NCI-H146 treated with DMSO at 0.1 percent for 48 hours (cell line): ENCODE measurements at regions not wholly inside any gene's neighbourhood (a gene's known extent, or its start where the extent isn't known, plus 50 kb on each side); places are given as distances from the start of the nearest gene placed in this dataset.

Source experiments
- DNase-seq: peaks from one replicate; lab custom pipeline; 2025; ENCODE audit not compliant: unreplicated experiment; lab: John Stamatoyannopoulos, UW

GRCh38 chr3:5426094-5426883, 238.8 kb downstream of the EDEM1 start:
- peak; percentile 11 for DNase-seq

DNA sequence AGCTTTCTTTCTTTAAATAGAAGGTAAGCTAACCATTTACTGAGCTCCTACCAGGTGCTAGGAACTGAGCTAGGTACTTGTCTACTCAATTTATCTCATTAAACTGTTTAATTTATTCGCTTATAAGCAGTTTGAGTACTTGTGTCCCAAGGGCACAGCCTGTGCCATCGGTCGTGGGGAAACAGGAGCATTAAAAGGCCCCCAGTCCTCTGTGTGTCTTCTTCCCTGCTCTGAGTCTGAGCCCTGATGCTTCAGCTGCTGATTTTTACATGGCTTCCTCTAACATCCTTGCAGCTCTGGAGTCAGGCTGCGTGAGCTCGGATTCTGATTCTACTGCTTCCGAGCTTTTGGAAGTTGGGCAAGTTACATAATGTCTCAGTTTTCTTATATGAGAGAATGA, 239.5 kb downstream of the EDEM1 start:
- no peak for DNase-seq

DNA sequence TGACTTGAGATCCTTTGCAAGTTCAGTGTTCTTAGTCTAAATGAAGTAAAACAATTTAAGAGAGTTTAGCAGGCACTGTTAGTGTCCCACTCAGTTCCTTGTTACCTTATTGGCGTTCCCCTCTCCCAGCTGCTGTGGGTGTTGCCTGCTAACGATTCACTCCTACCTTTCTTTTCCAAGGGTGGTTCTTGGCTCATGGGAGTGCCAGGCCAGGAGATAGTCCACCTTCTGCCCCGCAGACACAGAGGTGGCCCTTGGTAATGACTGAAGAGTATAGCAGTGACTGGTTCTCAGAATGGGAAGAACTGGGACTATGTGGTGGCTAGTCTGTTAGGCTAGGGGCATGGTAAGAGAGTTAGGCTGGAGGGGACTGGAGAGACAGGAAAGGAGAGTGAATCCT, 240.4 kb downstream of the EDEM1 start:
- DNase-seq, result no peak

GRCh38 chr3:5428607-5429516, 241.4 kb downstream of the EDEM1 start:
- DNase-seq, result no peak

DNA sequence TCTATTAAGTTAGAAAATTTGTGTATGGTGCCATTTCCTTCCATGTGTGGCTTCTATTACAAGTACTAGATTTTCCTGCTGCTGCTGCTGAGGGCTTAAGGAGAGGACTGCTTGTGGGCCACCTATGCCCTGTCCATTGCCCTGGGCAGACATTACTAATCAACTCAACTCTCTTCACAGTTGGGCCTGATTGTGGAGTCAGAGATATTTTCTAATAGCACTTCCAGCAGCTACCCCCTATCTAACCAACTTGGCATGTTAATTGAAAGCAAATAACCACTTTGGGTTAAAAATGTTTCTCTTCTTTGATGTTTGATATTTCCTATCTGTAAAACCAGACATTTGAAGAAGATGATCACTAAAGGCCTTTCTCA, 242.0 kb downstream of the EDEM1 start:
- no peak for DNase-seq

DNA sequence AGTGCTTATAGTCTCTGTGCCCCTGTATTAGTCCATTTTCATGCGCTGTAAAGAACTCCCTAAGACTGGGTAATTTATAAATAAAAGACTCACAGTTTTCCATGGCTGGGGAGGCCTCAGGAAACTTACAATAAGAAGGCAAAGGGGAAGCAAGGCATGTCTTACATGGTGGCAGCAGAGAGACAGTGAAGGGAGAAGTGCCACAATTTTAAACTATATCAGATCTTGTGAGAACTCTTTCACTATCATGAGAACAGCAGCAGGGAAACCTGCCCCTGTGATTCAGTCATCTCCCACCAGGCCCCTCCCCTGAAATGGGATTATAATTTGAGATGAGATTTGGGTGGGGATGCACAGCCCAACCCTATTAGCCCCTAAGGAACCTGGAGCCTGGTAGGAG, 243.2 kb downstream of the EDEM1 start:
- no peak for DNase-seq

DNA sequence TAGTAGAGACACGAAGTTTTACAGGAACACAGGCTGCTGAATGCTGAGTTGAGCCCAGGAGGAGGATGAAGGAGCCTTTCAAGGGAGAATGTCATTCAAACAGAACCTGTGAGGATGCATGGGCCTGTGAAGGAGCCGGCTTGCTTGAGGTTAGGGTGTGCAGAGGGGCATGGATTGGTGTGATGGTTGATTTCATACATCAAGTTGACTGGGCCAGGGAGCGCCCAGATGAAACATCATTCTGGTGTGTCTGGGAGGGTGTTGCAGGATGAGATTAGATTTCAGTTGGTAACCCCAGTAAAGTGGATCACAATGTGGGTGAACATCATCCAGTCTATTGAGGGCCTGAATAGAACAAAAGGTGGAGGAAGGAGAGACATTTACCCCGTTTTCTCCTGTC, 243.6 kb downstream of the EDEM1 start:
- DNase-seq, result no peak

DNA sequence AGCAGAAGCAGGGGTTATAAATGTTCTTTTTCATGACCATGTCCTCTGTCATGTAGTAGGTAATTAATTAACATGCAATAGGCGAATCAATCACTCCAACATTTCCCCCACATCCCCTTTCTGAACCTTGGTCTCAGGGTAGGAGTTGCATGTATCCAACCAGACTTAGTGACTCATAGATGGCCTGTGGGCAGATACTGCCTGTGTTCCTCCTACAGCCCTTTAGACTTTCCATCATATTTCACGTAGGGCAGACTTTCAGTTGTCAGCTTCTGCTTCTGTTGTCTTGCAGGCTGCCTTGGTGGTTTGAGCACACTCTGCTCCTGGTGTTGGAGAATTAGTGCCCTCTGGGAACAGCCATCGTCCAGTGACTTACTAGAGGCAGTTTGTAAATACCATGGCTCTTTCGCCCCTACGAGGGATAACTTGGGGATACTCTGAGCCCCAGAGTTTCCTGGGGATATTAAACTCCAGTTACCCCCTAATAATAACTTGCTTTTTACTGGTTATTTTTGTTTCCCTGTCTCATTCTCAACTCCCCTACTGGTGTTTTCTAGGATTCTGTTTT, 244.4 kb downstream of the EDEM1 start:
- no peak for DNase-seq

GRCh38 chr3:5437296-5437782, 249.8 kb downstream of the EDEM1 start:
- DNase-seq, result no peak

DNA sequence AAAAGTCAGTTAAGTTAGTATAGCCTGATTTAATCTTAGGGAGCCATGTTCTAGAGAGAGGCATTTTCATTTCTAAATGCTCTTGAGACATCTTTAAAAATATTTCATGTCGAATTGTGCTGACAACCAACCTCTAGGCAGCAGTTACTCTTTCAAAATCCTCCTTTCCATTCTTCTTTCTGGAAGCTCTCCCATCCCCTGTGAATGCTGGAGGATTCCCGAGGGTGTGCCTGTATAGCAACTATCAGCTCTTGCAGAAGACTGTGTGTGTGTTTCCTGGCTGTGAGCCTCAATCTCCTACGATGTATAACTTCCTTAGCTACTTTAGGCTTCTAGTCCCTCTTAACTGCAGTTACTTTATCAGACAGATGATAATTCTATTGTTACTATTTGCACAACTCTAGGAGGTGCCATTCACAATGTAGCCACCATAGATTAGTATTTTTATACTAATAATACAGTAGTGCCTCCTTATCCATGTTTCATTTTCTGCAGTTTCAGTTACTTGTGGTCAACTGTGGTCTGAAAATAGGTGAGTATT, 250.3 kb downstream of the EDEM1 start:
- no peak for DNase-seq

GRCh38 chr3:5441401-5441800, 253.9 kb downstream of the EDEM1 start:
- DNase-seq, result no peak

- DNase-seq, result no peak
Observed at GRCh38 chr3:5442106-5442785, 254.7 kb downstream of the EDEM1 start.

GRCh38 chr3:5442786-5443138, 255.3 kb downstream of the EDEM1 start:
- DNase-seq, result no peak

GRCh38 chr3:5444253-5444652, 256.7 kb downstream of the EDEM1 start:
- no peak for DNase-seq

DNA sequence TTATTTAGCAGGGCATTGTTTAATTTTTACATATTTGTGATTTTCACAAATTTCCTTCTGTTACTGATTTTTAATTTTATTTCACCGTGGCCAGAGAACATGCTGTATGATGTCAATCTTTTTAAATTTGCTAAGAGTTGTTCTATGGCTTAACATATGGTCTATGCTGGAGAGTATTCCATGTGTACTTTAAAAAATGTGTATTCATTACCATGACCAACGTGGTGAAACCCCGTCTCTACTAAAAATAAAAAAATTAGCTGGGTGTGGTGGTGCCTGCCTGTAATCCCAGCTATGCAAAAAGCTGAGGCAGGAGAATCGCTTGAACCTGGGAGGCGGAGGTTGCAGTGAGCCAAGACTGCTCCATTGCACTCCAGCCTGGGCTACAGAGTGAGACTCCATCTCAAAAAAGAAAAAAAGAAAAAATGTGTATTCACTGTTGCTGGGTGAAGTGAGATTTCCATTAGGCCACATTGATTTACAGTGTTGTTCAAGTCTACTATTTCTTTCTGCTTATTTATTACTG, 258.2 kb downstream of the EDEM1 start:
- no peak for DNase-seq

- no peak for DNase-seq
Observed at GRCh38 chr3:5448246-5448645, 260.7 kb downstream of the EDEM1 start.

GRCh38 chr3:5448816-5449215, 261.3 kb downstream of the EDEM1 start:
- DNase-seq, result no peak

DNA sequence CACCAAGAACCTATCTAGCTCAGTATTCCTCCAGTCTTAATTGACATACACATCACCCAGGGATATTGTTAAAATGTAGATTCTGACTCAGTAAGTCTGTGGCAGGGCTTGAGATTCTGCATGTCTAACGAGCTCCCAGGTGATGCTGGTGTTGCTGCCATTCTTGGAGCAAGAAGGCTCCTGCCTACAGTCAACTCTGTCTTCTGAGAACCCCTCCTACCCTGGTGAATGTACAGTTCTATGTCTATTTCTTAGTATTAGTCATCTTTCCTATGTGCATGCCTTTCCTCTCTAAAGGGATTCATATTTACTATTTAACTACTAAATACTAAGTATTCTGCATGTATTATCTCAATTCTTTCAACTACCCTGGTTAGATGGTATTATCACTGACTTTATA, 268.7 kb downstream of the EDEM1 start:
- no peak for DNase-seq

- DNase-seq, result no peak
Observed at GRCh38 chr3:5458526-5458925, 271.0 kb downstream of the EDEM1 start.

- no peak for DNase-seq
Observed at GRCh38 chr3:5462086-5462485, 274.6 kb downstream of the EDEM1 start.

DNA sequence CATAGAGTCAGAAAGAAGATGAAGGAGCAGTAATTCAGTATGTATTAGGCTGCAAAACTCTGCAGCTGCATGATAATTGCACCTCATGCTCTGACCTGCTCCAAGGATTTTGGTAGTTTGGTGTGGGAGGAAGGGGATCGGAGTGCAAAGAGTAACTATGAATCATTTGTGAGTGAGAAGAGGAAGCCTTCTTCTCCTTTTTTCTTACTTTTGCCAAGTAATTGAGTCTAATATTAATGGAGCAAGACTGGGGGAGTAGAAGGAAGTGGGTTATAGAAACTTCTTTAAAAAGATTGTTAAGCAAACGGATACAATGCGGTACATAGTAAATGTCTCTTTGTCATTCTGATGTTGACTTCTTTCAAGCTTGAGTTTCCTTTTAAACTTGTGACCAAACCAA, 276.5 kb downstream of the EDEM1 start:
- no peak for DNase-seq
